ENCODE measurements at regions not wholly inside any gene's neighbourhood (a gene's known extent, or its start where the extent isn't known, plus 50 kb on each side); places are given as distances from the start of the nearest gene placed in this dataset.

DNA sequence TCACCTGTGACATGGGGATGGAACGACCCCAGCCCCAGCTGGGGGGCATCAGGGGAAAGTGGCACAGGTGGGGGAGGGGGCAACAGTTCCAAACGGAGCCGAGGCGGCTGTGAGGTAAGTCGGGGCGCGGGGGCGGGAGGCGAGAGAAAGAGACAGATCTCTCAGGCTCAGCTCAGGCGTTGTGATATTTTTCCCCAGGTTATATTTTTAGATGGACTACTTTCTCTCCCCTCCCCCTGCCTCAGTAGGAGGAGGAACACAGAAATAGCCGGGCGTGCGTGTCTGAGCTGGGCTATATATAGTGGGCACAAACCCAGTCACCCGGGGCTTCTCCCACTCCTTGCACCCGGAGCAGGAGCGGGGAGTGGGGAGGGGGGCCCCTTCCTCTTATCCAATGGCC is 91.0 kb upstream of the LINGO1 start:
- H3K4me3 ChIP-seq (ENCODE audit: control insufficient read depth, low read depth, low read length), result no peak overlapping the region
- TF ChIP-seq, protein P1, sequence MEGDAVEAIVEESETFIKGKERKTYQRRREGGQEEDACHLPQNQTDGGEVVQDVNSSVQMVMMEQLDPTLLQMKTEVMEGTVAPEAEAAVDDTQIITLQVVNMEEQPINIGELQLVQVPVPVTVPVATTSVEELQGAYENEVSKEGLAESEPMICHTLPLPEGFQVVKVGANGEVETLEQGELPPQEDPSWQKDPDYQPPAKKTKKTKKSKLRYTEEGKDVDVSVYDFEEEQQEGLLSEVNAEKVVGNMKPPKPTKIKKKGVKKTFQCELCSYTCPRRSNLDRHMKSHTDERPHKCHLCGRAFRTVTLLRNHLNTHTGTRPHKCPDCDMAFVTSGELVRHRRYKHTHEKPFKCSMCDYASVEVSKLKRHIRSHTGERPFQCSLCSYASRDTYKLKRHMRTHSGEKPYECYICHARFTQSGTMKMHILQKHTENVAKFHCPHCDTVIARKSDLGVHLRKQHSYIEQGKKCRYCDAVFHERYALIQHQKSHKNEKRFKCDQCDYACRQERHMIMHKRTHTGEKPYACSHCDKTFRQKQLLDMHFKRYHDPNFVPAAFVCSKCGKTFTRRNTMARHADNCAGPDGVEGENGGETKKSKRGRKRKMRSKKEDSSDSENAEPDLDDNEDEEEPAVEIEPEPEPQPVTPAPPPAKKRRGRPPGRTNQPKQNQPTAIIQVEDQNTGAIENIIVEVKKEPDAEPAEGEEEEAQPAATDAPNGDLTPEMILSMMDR (conservative IDR thresholded peaks at IDR 0.05; ENCODE audit: control insufficient read depth, insufficient read depth, low read depth, low read length), result no peak
- no peak for DNase-seq (ENCODE audit: low read depth)

DNA sequence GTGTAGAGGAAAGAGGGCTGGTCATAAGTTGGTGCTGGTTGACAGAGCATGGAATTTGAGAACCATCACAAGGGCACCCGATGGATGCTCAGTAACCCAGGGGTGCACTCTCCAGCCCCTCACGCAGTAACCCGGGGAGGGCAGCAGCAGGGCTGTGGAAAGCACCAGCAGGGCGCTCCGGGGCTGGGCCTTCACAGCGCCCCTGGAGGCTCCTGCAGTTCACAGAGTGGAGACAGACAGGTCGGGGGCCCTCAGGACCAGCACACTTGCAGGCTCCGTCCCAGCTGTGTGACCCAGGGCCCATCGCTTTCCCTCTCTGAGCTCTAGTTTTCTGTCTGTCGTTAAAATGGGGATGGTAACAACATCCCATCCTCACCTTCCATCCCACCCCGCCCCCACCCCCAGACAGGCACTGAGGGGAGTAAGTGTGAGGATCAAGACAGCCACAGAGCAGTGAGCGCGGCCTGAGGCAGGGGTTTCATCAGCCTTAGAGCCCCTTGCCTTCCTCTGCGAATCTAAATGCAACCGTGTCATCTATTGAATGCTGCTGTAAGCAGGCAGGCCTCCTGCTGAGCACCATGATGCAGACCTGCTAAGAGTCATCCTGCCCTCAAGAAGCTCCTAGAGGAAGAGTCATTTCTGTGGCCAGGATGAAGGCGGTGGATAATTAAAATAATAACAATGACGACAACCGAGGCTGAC is 90.2 kb upstream of the LINGO1 start:
- DNase-seq (ENCODE audit: low read depth), result no peak
- TF ChIP-seq, protein P1 (conservative IDR thresholded peaks at IDR 0.05; ENCODE audit: control insufficient read depth, insufficient read depth, low read depth, low read length), result no peak
- no peak overlapping the region for H3K4me3 ChIP-seq (ENCODE audit: control insufficient read depth, low read depth, low read length)

DNA sequence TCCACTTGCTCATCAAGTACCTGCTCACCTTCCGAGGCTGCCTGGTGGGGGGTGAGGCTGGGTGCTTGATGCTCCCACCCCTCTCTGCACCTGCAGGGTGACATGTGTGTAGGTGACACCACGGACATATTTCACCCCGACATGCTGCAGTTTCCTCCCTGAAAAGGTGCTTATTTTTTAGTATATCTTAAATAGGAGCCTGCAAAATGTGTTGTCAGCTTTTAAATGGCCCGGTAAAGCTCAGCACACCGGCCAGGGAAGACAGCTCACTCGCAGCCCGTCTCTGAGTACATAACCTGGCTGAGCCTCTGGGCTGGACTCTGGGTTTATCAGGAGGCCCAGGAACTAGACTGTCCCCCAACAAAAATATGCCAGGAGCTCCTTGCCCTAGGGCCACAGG is 89.3 kb upstream of the LINGO1 start:
- TF ChIP-seq, protein P1 (conservative IDR thresholded peaks at IDR 0.05; ENCODE audit: control insufficient read depth, insufficient read depth, low read depth, low read length), result no peak
- no peak overlapping the region for H3K4me3 ChIP-seq (ENCODE audit: control insufficient read depth, low read depth, low read length)
- no peak for DNase-seq (ENCODE audit: low read depth)

DNA sequence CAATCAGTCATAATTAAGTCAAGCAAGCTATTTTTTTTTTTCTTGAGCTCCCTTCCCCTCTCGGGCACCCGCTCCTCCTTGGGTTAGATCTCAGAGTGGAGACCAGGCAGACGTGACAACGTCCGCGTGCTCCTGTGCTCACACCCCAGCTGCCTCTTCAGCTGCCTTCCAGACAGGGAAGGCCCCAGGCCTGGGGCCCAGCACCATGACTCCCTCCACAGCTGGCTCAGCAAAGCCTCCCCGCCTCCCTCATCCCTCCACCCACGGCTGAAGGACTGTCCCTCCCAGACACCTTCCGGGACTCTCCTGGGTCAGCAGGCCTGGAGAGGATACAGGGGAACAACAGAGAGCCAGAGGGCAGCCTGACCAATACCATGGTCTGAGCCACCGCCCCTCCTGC is 87.9 kb upstream of the LINGO1 start:
- no peak for DNase-seq (ENCODE audit: low read depth)

DNA sequence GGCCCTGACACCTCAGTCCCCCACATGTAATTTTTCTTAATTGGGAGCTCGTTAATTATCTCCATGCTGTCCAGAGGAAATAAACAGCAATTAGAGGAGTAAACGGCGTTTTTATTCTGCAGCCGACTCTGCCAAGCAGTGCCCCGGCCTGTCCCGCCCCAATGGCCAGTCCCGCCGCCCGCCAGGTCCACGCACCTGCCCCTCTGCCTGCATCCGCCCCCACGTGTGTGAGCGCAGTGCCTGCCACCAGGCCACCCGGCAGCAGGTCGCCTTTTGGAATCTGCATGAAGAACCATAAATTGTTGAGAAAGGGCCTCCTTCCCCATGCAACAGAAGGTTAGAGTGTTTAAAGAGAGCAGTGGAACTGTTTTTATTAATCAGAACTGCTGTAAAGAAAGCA is 87.5 kb upstream of the LINGO1 start:
- DNase-seq (ENCODE audit: low read depth), result no peak
- no peak overlapping the region for H3K4me3 ChIP-seq (ENCODE audit: control insufficient read depth, low read depth, low read length)
- TF ChIP-seq, protein P1 (conservative IDR thresholded peaks at IDR 0.05; ENCODE audit: control insufficient read depth, insufficient read depth, low read depth, low read length), result no peak

More for the DNA sequence above, 87.9 kb upstream of the LINGO1 start:
- no peak overlapping the region for H3K4me3 ChIP-seq (ENCODE audit: control insufficient read depth, low read depth, low read length)
- TF ChIP-seq, protein P1 (conservative IDR thresholded peaks at IDR 0.05; ENCODE audit: control insufficient read depth, insufficient read depth, low read depth, low read length), result no peak

DNA sequence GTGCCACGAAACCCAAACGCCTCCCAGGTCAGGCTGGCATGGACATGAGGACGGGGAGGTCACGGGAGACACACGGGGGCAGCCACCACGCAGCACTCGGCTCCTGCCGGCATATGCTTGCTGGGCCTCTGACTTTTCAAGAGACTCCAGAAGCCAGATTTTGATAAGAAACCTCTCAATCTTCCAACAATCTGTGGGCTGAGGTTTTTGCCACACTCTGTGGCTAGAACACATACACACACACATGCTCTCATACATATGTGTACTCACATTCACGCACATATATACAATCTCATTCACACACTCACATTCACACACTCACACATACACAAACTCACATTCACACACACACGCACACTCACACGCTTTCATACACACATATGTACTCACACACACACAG is 86.7 kb upstream of the LINGO1 start:
- TF ChIP-seq, protein P1 (conservative IDR thresholded peaks at IDR 0.05; ENCODE audit: control insufficient read depth, insufficient read depth, low read depth, low read length), result no peak
- DNase-seq (ENCODE audit: low read depth), result no peak
- H3K4me3 ChIP-seq (ENCODE audit: control insufficient read depth, low read depth, low read length), result no peak overlapping the region

Measured in fibroblast of mammary gland (primary cell).